ENCODE measurements at regions not wholly inside any gene's neighbourhood (a gene's known extent, or its start where the extent isn't known, plus 50 kb on each side); places are given as distances from the start of the nearest gene placed in this dataset.

- TF ChIP-seq GATA2 (IDR thresholded peaks at IDR 0.05; ENCODE audit: low read depth, low read length) (no peak), GATA3 (IDR thresholded peaks at IDR 0.05; ENCODE audit: low read depth, low read length) (no peak)
Measured at GRCh38 chr4:132956962-132957361, 192.1 kb upstream of the PCDH10 start.

Data from SH-SY5Y (cell line).